ENCODE measurements at regions not wholly inside any gene's neighbourhood (a gene's known extent, or its start where the extent isn't known, plus 50 kb on each side); places are given as distances from the start of the nearest gene placed in this dataset.

DNA sequence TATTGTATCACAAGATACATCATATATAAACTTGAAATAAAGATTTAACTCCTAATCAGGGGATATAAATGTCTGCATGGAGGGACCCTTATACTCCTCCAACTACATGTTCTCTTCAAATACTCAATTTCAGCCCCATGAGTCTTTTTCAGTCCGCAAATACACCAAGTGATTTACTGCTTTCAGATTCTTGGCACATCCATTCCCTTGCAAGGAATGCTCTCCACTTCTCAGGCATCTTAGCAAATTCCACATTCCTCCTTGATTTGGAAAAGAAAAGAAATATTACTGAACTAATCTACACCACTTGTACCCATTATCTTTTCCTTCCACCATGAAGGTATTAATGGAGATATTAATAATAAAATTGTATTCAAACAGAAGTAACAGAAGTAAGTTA lies 999.4 kb upstream of the GJE1 start:
- H2AFZ ChIP-seq (ENCODE audit: low read depth, low read length) = no peak overlapping the region
- no peaks in the 10 kb centered on the region for H3K27me3 ChIP-seq (ENCODE audit: insufficient read depth, low read length)
- H3K9me3 ChIP-seq (ENCODE audit: low read length) = no peaks in the 10 kb centered on the region
- no peaks in the 10 kb centered on the region for H3K4me1 ChIP-seq (ENCODE audit: insufficient read depth, low read length)
- no peak overlapping the region for H3K4me3 ChIP-seq (ENCODE audit: low read length)
- H3K36me3 ChIP-seq (ENCODE audit: insufficient read depth, low read length) = no peaks in the 10 kb centered on the region

DNA sequence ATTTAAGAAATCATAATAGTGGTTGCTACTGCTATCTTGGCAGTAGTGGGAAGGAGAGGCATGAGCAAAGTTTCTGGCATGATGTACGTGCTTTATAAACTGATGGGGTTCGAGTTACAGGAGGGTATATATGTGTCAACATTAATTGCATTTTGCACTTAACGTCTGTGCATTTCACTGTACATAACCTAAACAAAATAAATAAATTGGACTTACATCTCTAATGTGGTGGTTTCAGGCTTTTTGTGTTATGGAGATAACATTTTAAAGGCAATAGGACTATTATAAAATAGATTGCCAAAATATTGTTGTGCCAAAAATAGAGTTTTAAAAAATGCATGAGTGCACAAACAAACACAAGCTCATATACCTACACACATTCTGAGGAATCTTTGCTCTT lies 1001.1 kb upstream of the GJE1 start:
- Histone ChIP-seq H2AFZ (ENCODE audit: low read depth, low read length) (no peak overlapping the region), H3K4me1 (ENCODE audit: insufficient read depth, low read length) (no peaks in the 10 kb centered on the region), H3K27me3 (ENCODE audit: insufficient read depth, low read length) (no peaks in the 10 kb centered on the region), H3K4me3 (ENCODE audit: low read length) (no peak overlapping the region), H3K9me3 (ENCODE audit: low read length) (no peaks in the 10 kb centered on the region), H3K36me3 (ENCODE audit: insufficient read depth, low read length) (no peaks in the 10 kb centered on the region)

DNA sequence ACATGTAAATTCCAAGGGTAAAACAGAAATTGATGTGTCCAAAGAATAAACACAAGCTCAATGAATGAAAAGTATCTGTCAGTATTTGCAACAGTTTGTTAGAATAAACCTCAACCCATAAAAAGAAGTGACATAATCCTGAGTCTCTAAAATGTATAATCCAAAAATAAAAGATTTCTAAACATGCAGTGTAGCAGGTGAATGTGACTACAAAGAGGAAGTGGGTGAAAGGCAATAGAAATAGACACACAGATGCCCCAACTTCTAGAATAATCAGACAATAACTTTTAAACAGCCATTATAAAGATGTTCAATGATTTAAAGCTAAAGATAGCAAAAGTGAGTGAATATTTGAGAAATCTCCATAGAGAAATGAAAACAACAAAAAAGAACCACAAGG lies 1009.2 kb upstream of the GJE1 start:
- Histone ChIP-seq H3K27me3 (ENCODE audit: insufficient read depth, low read length) (no peaks in the 10 kb centered on the region), H3K36me3 (ENCODE audit: insufficient read depth, low read length) (no peaks in the 10 kb centered on the region), H2AFZ (ENCODE audit: low read depth, low read length) (no peak overlapping the region), H3K4me1 (ENCODE audit: insufficient read depth, low read length) (no peaks in the 10 kb centered on the region), H3K4me3 (ENCODE audit: low read length) (no peak overlapping the region), H3K9me3 (ENCODE audit: low read length) (peaks cover 4% of the 10 kb centered on the region)

DNA sequence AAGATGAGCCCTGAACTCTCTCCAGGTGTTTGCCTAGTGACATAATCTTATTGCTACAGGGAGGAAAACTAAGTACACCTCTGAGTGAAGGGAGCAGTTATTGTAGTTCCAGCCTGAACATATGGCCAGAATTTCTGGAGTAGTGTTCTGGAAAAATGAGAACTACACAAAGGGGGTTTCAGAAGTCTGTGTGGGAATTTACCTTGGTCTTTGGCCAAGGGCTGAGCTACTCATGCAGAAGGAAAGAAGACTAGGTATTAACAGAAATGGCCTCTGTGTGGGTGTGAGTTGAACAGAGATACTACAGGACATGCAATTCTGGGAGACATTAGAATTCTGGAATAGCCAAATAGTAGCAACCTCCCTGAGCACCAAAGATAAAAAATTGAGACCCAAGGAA lies 1009.7 kb upstream of the GJE1 start:
- H3K4me3 ChIP-seq (ENCODE audit: low read length) = no peak overlapping the region
- H3K36me3 ChIP-seq (ENCODE audit: insufficient read depth, low read length) = no peaks in the 10 kb centered on the region
- H3K27me3 ChIP-seq (ENCODE audit: insufficient read depth, low read length) = no peaks in the 10 kb centered on the region
- H3K9me3 ChIP-seq (ENCODE audit: low read length) = peaks cover 4% of the 10 kb centered on the region
- no peaks in the 10 kb centered on the region for H3K4me1 ChIP-seq (ENCODE audit: insufficient read depth, low read length)
- H2AFZ ChIP-seq (ENCODE audit: low read depth, low read length) = no peak overlapping the region

DNA sequence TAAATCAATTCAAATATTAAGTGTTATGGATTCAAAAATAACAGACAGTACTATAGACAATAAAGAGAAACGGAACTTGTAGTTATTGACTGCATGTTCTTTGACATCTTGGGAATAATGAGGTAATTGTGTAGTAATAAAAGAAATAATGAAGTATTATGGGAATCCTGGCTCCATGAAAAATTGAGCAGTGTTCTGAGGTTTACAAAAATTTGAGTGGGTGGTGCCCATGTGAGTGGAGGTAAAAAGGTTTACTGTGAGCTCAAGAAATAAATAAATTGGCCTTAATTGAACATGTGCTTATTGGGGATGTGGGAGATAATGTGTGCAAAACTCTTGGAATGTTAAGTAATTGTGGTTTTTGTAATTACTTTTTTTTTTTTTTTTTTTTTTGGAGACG lies 1013.7 kb upstream of the GJE1 start:
- H3K9me3 ChIP-seq (ENCODE audit: low read length) = peaks cover 4% of the 10 kb centered on the region
- no peaks in the 10 kb centered on the region for H3K27me3 ChIP-seq (ENCODE audit: insufficient read depth, low read length)
- H3K4me1 ChIP-seq (ENCODE audit: insufficient read depth, low read length) = no peaks in the 10 kb centered on the region
- no peak overlapping the region for H2AFZ ChIP-seq (ENCODE audit: low read depth, low read length)
- H3K36me3 ChIP-seq (ENCODE audit: insufficient read depth, low read length) = no peaks in the 10 kb centered on the region
- no peak overlapping the region for H3K4me3 ChIP-seq (ENCODE audit: low read length)

DNA sequence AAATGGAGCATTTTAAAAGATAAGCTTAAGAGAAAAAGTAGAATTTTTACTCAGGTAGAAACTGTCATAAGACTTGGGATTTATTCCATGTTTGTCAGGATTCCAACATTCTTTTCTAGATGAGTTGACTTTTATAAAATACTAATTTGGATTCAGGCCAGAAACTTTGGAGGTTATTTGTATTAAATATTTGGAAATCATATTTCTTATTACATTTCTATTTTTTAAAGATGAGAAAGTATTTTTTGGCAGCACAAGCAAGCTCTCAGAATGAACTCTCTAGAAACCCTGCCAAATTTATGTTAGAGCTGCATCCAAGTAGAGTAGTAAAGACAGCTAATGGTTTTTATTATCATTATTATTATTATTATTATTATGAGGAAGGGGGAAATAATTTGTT lies 1014.9 kb upstream of the GJE1 start:
- H3K27me3 ChIP-seq (ENCODE audit: insufficient read depth, low read length) = no peaks in the 10 kb centered on the region
- H3K4me1 ChIP-seq (ENCODE audit: insufficient read depth, low read length) = no peaks in the 10 kb centered on the region
- H2AFZ ChIP-seq (ENCODE audit: low read depth, low read length) = no peak overlapping the region
- H3K9me3 ChIP-seq (ENCODE audit: low read length) = peaks cover 4% of the 10 kb centered on the region
- no peaks in the 10 kb centered on the region for H3K36me3 ChIP-seq (ENCODE audit: insufficient read depth, low read length)
- no peak overlapping the region for H3K4me3 ChIP-seq (ENCODE audit: low read length)

DNA sequence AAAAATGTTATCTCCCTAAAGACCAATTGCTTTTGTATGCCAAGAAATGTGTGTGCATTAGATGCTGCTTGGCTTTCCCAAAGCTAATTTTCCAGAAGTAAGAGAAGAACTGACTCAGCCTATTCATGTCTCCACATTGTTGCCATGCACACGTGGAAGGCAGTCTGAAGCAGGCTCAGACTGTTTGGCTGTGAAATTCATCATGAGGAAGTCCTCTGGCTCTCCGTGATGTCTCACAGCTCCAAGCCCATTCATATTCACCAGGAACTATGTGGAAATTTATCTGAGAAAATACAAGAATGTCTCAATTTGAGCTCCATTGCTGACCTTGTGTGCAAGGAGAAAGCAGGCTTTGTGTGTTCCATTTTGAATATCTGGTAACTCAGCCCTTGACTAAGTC lies 1022.2 kb upstream of the GJE1 start:
- H3K4me3 ChIP-seq (ENCODE audit: low read length) = no peak overlapping the region
- H3K9me3 ChIP-seq (ENCODE audit: low read length) = no peaks in the 10 kb centered on the region
- no peaks in the 10 kb centered on the region for H3K27me3 ChIP-seq (ENCODE audit: insufficient read depth, low read length)
- H3K36me3 ChIP-seq (ENCODE audit: insufficient read depth, low read length) = no peaks in the 10 kb centered on the region
- peak overlapping the region; percentile 52 for H2AFZ ChIP-seq (ENCODE audit: low read depth, low read length)
- H3K4me1 ChIP-seq (ENCODE audit: insufficient read depth, low read length) = peaks cover 17% of the 10 kb centered on the region

DNA sequence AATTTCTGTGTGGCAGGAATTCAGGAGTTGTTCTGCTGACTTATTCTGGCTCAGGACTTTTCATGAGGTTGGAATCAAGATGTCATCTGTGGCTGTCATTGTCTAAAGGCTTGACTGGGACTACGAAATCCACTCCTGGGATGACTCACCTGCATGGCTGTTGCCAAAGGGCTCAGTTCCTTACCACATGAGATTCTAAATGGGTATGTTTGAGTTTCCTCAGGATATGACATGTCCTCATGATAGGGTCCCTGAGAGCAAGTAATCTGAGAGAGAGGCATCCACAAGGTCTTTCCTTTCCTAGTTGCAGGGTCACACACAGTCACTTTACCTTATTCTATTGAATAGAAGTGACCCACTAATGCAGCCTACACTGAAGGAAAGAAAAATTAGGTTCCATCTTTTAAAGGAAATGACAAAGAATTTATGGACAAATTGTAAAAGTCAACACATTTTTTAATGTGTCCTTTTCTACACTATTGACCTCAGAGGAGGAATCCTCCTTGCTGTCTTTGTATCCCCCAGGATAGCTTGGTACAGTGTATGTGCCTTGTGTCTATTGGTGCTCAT lies 1025.0 kb upstream of the GJE1 start:
- Histone ChIP-seq H3K36me3 (ENCODE audit: insufficient read depth, low read length) (no peaks in the 10 kb centered on the region), H3K27me3 (ENCODE audit: insufficient read depth, low read length) (no peaks in the 10 kb centered on the region), H3K4me3 (ENCODE audit: low read length) (no peak overlapping the region), H2AFZ (ENCODE audit: low read depth, low read length) (no peak overlapping the region), H3K9me3 (ENCODE audit: low read length) (no peaks in the 10 kb centered on the region), H3K4me1 (ENCODE audit: insufficient read depth, low read length) (peaks cover 21% of the 10 kb centered on the region)

DNA sequence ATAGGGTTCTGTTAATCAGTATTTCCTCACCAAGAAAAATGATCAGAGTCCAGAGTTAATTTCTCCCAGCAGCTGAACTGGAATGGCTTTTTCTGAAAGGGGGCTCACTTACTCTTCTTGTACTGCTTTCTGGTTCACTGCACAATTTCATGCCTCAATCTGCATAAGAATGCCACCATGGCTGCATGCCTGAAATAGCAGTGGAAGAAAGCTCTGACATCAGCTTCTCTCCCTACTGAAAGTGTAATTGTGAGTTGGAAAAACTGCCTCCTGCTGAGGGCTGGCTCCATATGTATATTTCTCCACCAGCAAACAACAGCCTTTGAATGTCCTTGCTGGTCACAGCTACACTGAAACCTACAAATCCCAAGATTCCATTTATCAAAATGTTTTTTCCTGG lies 1027.2 kb upstream of the GJE1 start:
- Histone ChIP-seq H3K4me3 (ENCODE audit: low read length) (no peak overlapping the region), H2AFZ (ENCODE audit: low read depth, low read length) (peak overlapping the region; percentile 2), H3K36me3 (ENCODE audit: insufficient read depth, low read length) (no peaks in the 10 kb centered on the region), H3K9me3 (ENCODE audit: low read length) (no peaks in the 10 kb centered on the region), H3K27me3 (ENCODE audit: insufficient read depth, low read length) (no peaks in the 10 kb centered on the region), H3K4me1 (ENCODE audit: insufficient read depth, low read length) (peaks cover 19% of the 10 kb centered on the region)

DNA sequence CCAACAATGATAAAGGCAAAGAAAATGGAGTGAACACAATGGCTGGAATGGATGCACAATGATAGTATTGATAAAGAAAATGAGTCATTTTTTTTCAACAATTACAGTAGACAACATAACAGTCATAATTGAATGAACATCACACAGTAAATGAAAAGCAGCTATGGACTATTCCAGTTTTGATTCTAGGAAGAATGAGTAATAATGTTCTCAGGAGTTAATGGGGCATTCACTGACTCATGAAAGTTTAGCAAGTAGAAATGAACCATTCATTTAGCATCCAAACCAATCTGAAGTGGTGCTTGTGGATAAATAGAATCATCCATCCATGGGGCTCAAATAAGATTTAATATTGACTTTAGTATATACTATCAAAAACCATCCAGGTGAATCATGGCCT lies 1029.5 kb upstream of the GJE1 start:
- Histone ChIP-seq H3K4me1 (ENCODE audit: insufficient read depth, low read length) (peaks cover 13% of the 10 kb centered on the region), H3K36me3 (ENCODE audit: insufficient read depth, low read length) (no peaks in the 10 kb centered on the region), H2AFZ (ENCODE audit: low read depth, low read length) (no peak overlapping the region), H3K4me3 (ENCODE audit: low read length) (no peak overlapping the region), H3K9me3 (ENCODE audit: low read length) (no peaks in the 10 kb centered on the region), H3K27me3 (ENCODE audit: insufficient read depth, low read length) (no peaks in the 10 kb centered on the region)

DNA sequence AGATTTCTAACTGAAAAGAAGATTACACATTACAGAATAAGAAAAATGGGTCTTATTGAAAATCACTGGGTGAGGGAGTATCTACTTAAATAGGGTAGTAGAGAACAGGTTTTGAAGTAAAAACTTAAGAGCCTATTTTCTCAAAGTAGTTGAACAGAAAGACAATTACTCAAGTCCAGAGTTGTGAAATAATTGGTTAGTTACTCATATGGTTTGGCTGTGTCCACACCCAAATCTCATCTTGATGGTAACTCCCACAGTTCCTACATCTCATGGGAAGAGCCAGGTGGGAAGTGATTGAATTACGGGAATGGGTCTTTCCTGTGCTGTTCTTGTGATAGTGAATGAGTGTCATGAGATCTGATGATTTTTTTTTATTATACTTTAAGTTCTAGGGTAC lies 1035.3 kb upstream of the GJE1 start:
- Histone ChIP-seq H3K9me3 (ENCODE audit: low read length) (no peaks in the 10 kb centered on the region), H3K4me1 (ENCODE audit: insufficient read depth, low read length) (no peaks in the 10 kb centered on the region), H3K36me3 (ENCODE audit: insufficient read depth, low read length) (no peaks in the 10 kb centered on the region), H2AFZ (ENCODE audit: low read depth, low read length) (no peak overlapping the region), H3K4me3 (ENCODE audit: low read length) (no peak overlapping the region), H3K27me3 (ENCODE audit: insufficient read depth, low read length) (no peaks in the 10 kb centered on the region)

DNA sequence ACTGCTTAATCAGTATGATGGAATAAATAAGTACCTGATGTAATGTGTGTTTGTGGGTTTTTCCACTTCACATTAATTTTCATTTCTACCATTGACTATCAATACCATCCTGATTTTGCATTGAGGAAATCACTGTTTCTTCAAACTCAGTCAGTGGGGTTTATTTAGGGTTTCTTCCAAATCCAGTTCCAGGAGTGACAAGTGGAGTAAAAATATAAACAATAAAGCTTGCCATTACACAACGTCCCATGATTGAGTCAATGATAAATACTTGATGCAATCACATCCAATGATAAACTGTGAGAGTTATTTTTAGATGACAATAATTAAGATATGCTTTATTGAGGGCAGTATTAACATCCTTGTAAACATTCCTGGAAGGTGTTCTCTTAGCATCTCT lies 1037.4 kb upstream of the GJE1 start:
- H3K27me3 ChIP-seq (ENCODE audit: insufficient read depth, low read length) = no peaks in the 10 kb centered on the region
- no peaks in the 10 kb centered on the region for H3K36me3 ChIP-seq (ENCODE audit: insufficient read depth, low read length)
- no peaks in the 10 kb centered on the region for H3K9me3 ChIP-seq (ENCODE audit: low read length)
- no peaks in the 10 kb centered on the region for H3K4me1 ChIP-seq (ENCODE audit: insufficient read depth, low read length)
- H3K4me3 ChIP-seq (ENCODE audit: low read length) = no peak overlapping the region
- H2AFZ ChIP-seq (ENCODE audit: low read depth, low read length) = no peak overlapping the region

DNA sequence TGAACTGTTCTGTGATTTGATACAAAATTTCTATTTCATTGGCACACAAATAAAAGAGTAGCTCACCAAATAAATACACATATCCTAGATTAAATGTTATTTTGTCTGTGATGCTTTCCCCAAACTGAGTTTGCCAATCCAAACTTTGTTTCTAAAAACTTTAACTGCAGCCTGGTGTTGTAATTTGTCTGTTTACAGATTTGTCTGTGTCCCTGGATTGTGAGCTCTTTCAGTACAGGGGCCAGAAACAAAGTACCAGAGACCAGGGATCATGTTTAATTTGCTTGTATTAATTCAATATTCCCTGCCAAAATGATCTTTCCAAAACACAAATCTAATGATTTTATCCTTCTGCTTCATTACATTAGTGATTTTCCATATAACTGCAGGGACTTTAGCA lies 1044.6 kb upstream of the GJE1 start:
- Histone ChIP-seq H3K9me3 (ENCODE audit: low read length) (no peaks in the 10 kb centered on the region), H3K4me3 (ENCODE audit: low read length) (no peak overlapping the region), H3K27me3 (ENCODE audit: insufficient read depth, low read length) (no peaks in the 10 kb centered on the region), H2AFZ (ENCODE audit: low read depth, low read length) (no peak overlapping the region), H3K4me1 (ENCODE audit: insufficient read depth, low read length) (no peaks in the 10 kb centered on the region), H3K36me3 (ENCODE audit: insufficient read depth, low read length) (no peaks in the 10 kb centered on the region)

All from neuron (in vitro differentiated cells).